Fibroblast of lung (primary cell): ENCODE measurements at regions not wholly inside any gene's neighbourhood (a gene's known extent, or its start where the extent isn't known, plus 50 kb on each side); places are given as distances from the start of the nearest gene placed in this dataset.

Experiments used
- EZH2 ChIP-seq: IDR thresholded peaks from 2 replicates; pipeline ENCODE4 v1.5.1; 2012; ENCODE audit warnings: low read length, control low read depth, mild to moderate bottlenecking; ENCODE audit errors: missing control alignments
- TF ChIP-seq, protein P1 (sequence below), 2 donors: IDR thresholded peaks in 1 of 2; conservative IDR thresholded peaks in 1 of 2; 1 replicate in 1 of 2; 2 replicates in 1 of 2; pipeline ENCODE4 v1.5.1; 2011 to 2012; ENCODE audit warnings: low read length in 2 of 2, control low read depth in 1 of 2, inconsistent platforms in 1 of 2, low read depth in 1 of 2, mild to moderate bottlenecking in 1 of 2

DNA sequence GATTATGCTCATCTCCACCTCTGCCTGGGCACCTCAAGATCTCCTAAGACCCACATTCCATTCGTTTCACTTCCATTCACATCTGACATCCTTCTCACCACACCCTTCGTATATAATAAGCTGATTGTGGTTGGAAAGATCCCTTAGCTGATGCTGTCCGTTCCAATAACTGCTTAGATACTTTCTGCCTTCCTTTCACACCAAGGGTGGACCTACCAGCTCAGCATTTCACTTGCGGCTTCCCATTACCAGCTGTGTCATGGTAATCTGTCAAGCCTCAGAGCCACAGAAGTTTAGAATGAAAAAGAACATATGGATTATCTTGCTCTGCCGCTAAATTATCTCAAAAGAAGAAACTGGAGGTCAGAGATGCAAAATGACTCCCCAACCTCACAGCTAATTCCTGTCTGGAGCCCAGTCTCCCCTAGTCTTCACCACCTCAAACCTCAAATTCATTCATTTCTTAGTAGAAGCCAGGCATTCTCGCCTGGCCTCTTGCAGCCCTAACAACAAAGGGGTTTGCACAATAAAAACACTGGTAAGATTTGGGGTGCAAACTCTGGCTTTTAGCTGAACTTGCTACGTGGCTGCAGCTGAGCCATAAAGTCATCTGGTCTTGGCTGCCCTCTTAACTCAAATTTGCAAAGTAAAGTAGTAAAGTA is 182.8 kb upstream of the HS3ST3A1 start:
- TF ChIP-seq, protein P1, sequence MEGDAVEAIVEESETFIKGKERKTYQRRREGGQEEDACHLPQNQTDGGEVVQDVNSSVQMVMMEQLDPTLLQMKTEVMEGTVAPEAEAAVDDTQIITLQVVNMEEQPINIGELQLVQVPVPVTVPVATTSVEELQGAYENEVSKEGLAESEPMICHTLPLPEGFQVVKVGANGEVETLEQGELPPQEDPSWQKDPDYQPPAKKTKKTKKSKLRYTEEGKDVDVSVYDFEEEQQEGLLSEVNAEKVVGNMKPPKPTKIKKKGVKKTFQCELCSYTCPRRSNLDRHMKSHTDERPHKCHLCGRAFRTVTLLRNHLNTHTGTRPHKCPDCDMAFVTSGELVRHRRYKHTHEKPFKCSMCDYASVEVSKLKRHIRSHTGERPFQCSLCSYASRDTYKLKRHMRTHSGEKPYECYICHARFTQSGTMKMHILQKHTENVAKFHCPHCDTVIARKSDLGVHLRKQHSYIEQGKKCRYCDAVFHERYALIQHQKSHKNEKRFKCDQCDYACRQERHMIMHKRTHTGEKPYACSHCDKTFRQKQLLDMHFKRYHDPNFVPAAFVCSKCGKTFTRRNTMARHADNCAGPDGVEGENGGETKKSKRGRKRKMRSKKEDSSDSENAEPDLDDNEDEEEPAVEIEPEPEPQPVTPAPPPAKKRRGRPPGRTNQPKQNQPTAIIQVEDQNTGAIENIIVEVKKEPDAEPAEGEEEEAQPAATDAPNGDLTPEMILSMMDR (conservative IDR thresholded peaks at IDR 0.05 in 1 of 2, IDR thresholded peaks at IDR 0.05 in 1 of 2; ENCODE audit: low read depth in 1 of 2, low read length in 2 of 2), result no peak
- TF ChIP-seq EZH2, result no peak
